ENCODE measurements at regions not wholly inside any gene's neighbourhood (a gene's known extent, or its start where the extent isn't known, plus 50 kb on each side); places are given as distances from the start of the nearest gene placed in this dataset.

DNA sequence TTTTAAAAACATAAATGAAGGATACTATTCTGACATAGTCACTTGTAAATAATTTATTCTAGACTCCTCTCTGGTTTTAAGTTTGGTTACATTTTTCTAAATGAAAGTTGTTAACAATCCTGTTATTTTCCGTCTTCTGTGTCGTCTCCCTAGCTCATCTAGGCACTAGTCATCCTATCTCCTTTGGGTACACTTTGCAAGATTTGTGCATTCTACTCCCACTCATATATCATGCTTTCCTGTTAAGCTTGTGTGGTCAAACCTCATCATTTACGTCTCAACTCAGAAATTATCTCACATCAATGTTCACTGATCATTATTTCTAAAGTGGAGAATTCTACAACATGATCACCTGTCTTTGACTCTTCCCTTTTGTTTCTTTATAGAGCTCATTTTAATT, 658.7 kb downstream of the TLL1 start:
- no peak overlapping the region for H3K4me3 ChIP-seq (ENCODE audit: low read depth, low read length)
- H3K4me1 ChIP-seq, result no peaks in the 10 kb centered on the region
- TF ChIP-seq, protein P1, sequence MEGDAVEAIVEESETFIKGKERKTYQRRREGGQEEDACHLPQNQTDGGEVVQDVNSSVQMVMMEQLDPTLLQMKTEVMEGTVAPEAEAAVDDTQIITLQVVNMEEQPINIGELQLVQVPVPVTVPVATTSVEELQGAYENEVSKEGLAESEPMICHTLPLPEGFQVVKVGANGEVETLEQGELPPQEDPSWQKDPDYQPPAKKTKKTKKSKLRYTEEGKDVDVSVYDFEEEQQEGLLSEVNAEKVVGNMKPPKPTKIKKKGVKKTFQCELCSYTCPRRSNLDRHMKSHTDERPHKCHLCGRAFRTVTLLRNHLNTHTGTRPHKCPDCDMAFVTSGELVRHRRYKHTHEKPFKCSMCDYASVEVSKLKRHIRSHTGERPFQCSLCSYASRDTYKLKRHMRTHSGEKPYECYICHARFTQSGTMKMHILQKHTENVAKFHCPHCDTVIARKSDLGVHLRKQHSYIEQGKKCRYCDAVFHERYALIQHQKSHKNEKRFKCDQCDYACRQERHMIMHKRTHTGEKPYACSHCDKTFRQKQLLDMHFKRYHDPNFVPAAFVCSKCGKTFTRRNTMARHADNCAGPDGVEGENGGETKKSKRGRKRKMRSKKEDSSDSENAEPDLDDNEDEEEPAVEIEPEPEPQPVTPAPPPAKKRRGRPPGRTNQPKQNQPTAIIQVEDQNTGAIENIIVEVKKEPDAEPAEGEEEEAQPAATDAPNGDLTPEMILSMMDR (IDR thresholded peaks at IDR 0.05; ENCODE audit: low read depth, low read length), result no peak
- H3K27me3 ChIP-seq, result no peaks in the 10 kb centered on the region
- H3K36me3 ChIP-seq, result no peaks in the 10 kb centered on the region
- DNase-seq, result no peak
- H3K9me3 ChIP-seq, result no peaks in the 10 kb centered on the region

DNA sequence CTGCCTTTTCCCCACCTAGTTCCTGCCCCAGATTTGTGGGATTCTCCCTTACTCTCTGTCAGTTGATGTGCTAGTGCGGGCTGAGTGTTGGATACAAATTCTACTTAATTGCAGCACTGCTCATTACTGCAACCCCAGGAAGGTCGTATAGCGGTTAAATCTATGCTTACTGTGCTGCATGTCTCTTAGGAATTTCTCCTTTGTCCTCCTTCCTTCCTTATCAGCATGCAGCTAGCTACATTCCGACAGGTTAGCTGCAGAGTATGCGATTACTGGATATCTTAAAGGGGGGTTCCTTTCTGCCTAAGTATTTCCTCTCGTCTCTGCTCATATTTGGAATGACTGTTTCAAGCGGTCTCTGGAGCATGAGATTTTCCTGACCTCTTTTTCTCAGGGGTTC, 662.8 kb downstream of the TLL1 start:
- TF ChIP-seq, protein P1 (IDR thresholded peaks at IDR 0.05; ENCODE audit: low read depth, low read length), result no peak
- H3K4me1 ChIP-seq, result no peaks in the 10 kb centered on the region
- H3K9me3 ChIP-seq, result no peaks in the 10 kb centered on the region
- no peak overlapping the region for H3K4me3 ChIP-seq (ENCODE audit: low read depth, low read length)
- no peaks in the 10 kb centered on the region for H3K27me3 ChIP-seq
- H3K36me3 ChIP-seq, result no peaks in the 10 kb centered on the region
- no peak for DNase-seq

DNA sequence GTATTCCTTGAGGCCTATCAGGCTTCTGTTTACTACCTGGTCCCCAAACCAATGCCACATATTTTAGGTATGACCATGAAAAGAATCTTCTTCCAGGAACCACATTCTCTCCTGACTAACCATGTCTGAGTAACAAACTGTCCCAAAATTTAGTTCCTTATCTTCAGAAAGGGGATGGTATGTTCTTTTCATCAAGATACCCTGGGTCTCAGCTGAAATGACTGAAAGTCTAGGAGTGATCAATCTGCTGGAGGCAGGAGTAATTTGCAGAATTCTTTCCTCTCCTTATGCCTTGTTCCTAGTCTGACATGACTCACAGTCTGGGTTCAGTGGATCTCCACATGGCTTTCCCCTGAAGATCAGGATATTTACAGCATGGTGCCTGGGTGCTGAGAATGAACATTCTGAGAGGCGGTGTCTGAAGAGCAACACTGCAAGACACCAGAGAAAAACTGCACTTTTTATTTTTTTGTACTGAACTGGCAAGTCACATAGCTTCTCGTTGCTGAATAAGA, 665.5 kb downstream of the TLL1 start:
- no peak for DNase-seq
- H3K4me3 ChIP-seq (ENCODE audit: low read depth, low read length), result no peak overlapping the region
- H3K36me3 ChIP-seq, result no peaks in the 10 kb centered on the region
- no peaks in the 10 kb centered on the region for H3K4me1 ChIP-seq
- H3K9me3 ChIP-seq, result no peaks in the 10 kb centered on the region
- H3K27me3 ChIP-seq, result no peaks in the 10 kb centered on the region
- TF ChIP-seq, protein P1 (IDR thresholded peaks at IDR 0.05; ENCODE audit: low read depth, low read length), result no peak

DNA sequence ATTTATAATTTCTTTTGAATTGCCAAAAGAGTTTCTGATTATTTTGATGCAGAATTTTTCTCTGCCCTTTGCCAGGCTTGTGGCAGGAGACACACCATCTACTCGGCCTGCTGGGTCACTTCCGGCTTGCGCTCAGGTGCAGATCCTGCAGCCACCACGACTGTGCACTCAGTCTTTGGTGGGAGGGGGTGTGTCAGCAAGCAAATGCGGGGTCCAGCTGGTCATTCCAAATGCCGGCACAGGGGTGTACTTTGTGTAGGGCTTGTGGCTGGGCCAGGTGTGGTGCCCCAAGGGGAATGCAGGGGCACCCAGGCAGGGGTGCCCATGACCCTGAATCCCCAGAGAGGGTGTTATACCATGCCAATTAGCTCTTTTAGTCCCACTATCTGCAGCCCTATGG, 673.0 kb downstream of the TLL1 start:
- TF ChIP-seq, protein P1 (IDR thresholded peaks at IDR 0.05; ENCODE audit: low read depth, low read length), result no peak
- no peak overlapping the region for H3K4me3 ChIP-seq (ENCODE audit: low read depth, low read length)
- H3K9me3 ChIP-seq, result no peaks in the 10 kb centered on the region
- DNase-seq, result no peak
- no peaks in the 10 kb centered on the region for H3K4me1 ChIP-seq
- no peaks in the 10 kb centered on the region for H3K27me3 ChIP-seq
- no peaks in the 10 kb centered on the region for H3K36me3 ChIP-seq

DNA sequence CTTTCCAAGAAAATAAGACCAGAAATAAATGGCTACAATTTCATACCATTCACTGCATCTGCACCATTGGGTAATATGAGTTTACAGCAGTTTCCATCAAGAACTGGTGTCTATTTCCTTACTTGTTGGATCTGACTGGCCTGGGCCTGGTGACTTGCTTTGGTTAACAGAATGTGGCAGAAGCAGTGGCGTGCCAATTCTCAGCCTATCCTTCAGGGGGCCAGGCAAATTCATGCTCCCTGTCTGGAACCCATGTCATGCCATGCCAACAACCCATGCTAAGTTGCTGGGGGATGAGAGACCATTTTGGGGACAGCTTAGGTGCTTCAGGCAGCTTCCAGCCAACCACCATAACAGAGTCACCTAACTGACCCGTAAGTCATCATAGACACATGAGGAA, 656.7 kb downstream of the SPOCK3 start:
- H3K36me3 ChIP-seq, result no peaks in the 10 kb centered on the region
- no peaks in the 10 kb centered on the region for H3K9me3 ChIP-seq
- no peak overlapping the region for H3K4me3 ChIP-seq (ENCODE audit: low read depth, low read length)
- DNase-seq, result peak; percentile 11
- TF ChIP-seq, protein P1 (IDR thresholded peaks at IDR 0.05; ENCODE audit: low read depth, low read length), result 0 out of 2 replicates have a peak, but pooled peaks have one; percentile 17
- H3K4me1 ChIP-seq, result peaks cover 3% of the 10 kb centered on the region
- no peaks in the 10 kb centered on the region for H3K27me3 ChIP-seq

DNA sequence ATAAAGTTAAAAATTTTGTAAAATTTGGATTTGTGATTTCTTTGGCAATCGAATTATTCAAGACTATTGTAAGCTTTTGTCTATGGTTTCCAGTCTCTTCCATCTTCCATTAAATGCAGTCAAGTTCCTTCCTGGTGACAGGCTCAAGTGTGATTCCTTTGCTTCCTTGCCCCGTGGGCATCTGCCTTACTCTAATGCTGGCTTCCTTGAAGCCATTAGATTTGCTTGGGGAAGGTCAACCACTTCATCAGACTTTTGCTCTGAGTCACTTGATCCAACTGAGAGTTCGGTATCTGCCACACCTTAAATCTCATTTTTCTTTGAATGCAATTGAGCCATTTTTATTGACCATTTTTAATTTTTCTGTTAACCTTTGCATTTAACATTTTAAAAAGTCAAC, 648.8 kb downstream of the SPOCK3 start:
- Histone ChIP-seq H3K36me3 (no peaks in the 10 kb centered on the region), H3K27me3 (no peaks in the 10 kb centered on the region), H3K4me1 (no peaks in the 10 kb centered on the region), H3K9me3 (no peaks in the 10 kb centered on the region), H3K4me3 (ENCODE audit: low read depth, low read length) (no peak overlapping the region)
- no peak for DNase-seq
- TF ChIP-seq, protein P1 (IDR thresholded peaks at IDR 0.05; ENCODE audit: low read depth, low read length), result no peak

Measured in BE2C (cell line).